ENCODE measurements at regions not wholly inside any gene's neighbourhood (a gene's known extent, or its start where the extent isn't known, plus 50 kb on each side); places are given as distances from the start of the nearest gene placed in this dataset.

- Histone ChIP-seq H3K36me3 (replicated peaks in 1 of 2; ENCODE audit: control insufficient read depth in 1 of 2, insufficient read depth in 2 of 2, low read length in 1 of 2) (no peaks in the 10 kb centered on the region), H3K9ac (no peak overlapping the region), H3K79me2 (ENCODE audit: insufficient read depth) (no peaks in the 10 kb centered on the region), H4K20me1 (ENCODE audit: insufficient read depth) (no peaks in the 10 kb centered on the region), H3K9me3 (no peaks in the 10 kb centered on the region), H3K4me1 (ENCODE audit: control insufficient read depth in 1 of 2, insufficient read depth in 2 of 2, low read depth in 1 of 2, low read length in 1 of 2) (no peaks in the 10 kb centered on the region), H3K4me3 (ENCODE audit: low read depth in 2 of 2, low read length in 1 of 2) (no peak overlapping the region), H3K4me2 (no peak overlapping the region), H2AFZ (ENCODE audit: low read depth) (no peak overlapping the region), H3F3A (replicated peaks; ENCODE audit: insufficient read depth) (no peaks in the 10 kb centered on the region), H3K27ac (ENCODE audit: low read depth in 2 of 2, low read length in 1 of 2) (no peak overlapping the region), H3K9me2 (no peaks in the 10 kb centered on the region; the same call in 1 of the 2 replicates), H3K27me3 (ENCODE audit: insufficient read depth) (no peaks in the 10 kb centered on the region)
- POLR2A ChIA-PET: no interaction called here
- TF ChIP-seq MXI1 (IDR thresholded peaks at IDR 0.05; ENCODE audit: low read depth, low read length): no peak
- no peak for TF ChIP-seq USF2 (IDR thresholded peaks at IDR 0.05; ENCODE audit: borderline replicate concordance, low read depth, low read length)
- no peak for TF ChIP-seq RAD21 (IDR thresholded peaks at IDR 0.05; ENCODE audit: low read length)
- no peak for TF ChIP-seq IRF3 (IDR thresholded peaks at IDR 0.05; ENCODE audit: low read depth, low read length)
- no peak for TF ChIP-seq RXRA (IDR thresholded peaks at IDR 0.05; ENCODE audit: borderline replicate concordance, low read depth)
- no peak for TF ChIP-seq NRF1 (IDR thresholded peaks at IDR 0.05; ENCODE audit: low read depth, low read length)
- TF ChIP-seq FOXJ3 (CRISPR knock-in tag; IDR thresholded peaks at IDR 0.05): no peak
- no peak for TF ChIP-seq EP300 (IDR thresholded peaks at IDR 0.05; ENCODE audit: borderline replicate concordance in 1 of 2, low read depth in 1 of 2, low read length in 1 of 2)
- no peak for TF ChIP-seq PBX3 (IDR thresholded peaks at IDR 0.05)
- no peak for TF ChIP-seq SMC3 (IDR thresholded peaks at IDR 0.05; ENCODE audit: low read depth, low read length)
- no peak for TF ChIP-seq ELF1 (IDR thresholded peaks at IDR 0.05)
- TF ChIP-seq TAF1 (IDR thresholded peaks at IDR 0.05; ENCODE audit: borderline replicate concordance, low read depth, low read length): no peak
- TF ChIP-seq GATA2 (CRISPR knock-in tag; IDR thresholded peaks at IDR 0.05): no peak
- TF ChIP-seq CTCF (IDR thresholded peaks at IDR 0.05): no peak
- no peak for TF ChIP-seq RFX5 (IDR thresholded peaks at IDR 0.05; ENCODE audit: low read length)
- TF ChIP-seq USF1 (IDR thresholded peaks at IDR 0.05; ENCODE audit: borderline replicate concordance, low read depth): no peak
- no peak for DNase-seq
- CTCF ChIA-PET: no interaction called here
Measured at GRCh38 chr16:61409604-61410003, 626.6 kb downstream of the CDH8 start.

All from SK-N-SH (cell line).